GM12875 (cell line): ENCODE measurements at regions not wholly inside any gene's neighbourhood (a gene's known extent, or its start where the extent isn't known, plus 50 kb on each side); places are given as distances from the start of the nearest gene placed in this dataset.
A peak's percentile ranks its signal among the peaks of the same experiment; 100 is the strongest.

Experiments
- H3K4me3 ChIP-seq: one replicate; pipeline ENCODE4 v1.5.1; 2011; ENCODE audit warnings: low read depth, low read length, control low read depth
- TF ChIP-seq, protein P1 (sequence below): IDR thresholded peaks from 2 replicates; pipeline ENCODE4 v1.5.1; 2011; ENCODE audit warnings: low read depth, mild to moderate bottlenecking, control low read depth, inconsistent platforms, low read length, moderate library complexity, borderline replicate concordance; ENCODE audit not compliant: insufficient read depth

DNA sequence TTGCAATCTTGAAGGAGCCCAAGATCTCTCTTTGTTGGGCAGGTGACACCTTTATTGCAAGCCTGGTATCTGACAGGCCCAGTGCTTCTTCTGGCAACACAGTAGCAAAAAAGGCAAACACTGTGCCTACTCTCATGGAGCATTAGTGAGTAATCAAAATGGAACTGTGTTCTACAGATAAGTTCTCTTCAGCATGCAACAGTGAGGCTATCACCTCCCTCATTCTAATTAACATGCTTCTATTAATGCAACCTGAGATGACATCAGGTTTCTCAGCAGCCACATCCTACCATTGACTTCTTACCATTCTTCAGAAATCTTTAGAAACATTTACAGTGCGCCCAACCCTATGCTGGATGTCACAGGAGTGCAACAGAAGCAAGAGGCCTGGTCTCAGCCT lies 77.9 kb upstream of the KCNMA1 start:
- TF ChIP-seq, protein P1, sequence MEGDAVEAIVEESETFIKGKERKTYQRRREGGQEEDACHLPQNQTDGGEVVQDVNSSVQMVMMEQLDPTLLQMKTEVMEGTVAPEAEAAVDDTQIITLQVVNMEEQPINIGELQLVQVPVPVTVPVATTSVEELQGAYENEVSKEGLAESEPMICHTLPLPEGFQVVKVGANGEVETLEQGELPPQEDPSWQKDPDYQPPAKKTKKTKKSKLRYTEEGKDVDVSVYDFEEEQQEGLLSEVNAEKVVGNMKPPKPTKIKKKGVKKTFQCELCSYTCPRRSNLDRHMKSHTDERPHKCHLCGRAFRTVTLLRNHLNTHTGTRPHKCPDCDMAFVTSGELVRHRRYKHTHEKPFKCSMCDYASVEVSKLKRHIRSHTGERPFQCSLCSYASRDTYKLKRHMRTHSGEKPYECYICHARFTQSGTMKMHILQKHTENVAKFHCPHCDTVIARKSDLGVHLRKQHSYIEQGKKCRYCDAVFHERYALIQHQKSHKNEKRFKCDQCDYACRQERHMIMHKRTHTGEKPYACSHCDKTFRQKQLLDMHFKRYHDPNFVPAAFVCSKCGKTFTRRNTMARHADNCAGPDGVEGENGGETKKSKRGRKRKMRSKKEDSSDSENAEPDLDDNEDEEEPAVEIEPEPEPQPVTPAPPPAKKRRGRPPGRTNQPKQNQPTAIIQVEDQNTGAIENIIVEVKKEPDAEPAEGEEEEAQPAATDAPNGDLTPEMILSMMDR = no peak
- H3K4me3 ChIP-seq = no peak overlapping the region

DNA sequence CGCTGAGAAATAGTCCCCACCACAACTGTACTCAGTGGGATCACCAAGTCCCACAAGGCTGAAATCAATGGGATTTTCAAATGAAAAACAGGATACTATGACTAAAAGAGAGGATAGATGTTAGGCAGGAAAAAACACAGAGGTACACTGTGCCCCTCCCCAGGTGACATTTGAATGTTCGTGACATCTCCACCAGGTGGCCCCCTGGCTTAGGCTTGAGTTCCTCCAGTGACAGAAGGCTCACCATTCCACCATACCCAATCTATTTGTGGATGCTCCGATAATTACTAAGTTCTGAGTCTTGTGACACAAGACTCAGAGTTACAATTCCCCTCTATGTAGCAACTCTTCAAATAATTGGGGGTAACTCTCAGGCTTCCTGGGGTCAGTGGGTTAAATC lies 77.5 kb upstream of the KCNMA1 start:
- H3K4me3 ChIP-seq = no peak overlapping the region
- TF ChIP-seq, protein P1 = peak; percentile 56; the same call in 1 of the 2 replicates

DNA sequence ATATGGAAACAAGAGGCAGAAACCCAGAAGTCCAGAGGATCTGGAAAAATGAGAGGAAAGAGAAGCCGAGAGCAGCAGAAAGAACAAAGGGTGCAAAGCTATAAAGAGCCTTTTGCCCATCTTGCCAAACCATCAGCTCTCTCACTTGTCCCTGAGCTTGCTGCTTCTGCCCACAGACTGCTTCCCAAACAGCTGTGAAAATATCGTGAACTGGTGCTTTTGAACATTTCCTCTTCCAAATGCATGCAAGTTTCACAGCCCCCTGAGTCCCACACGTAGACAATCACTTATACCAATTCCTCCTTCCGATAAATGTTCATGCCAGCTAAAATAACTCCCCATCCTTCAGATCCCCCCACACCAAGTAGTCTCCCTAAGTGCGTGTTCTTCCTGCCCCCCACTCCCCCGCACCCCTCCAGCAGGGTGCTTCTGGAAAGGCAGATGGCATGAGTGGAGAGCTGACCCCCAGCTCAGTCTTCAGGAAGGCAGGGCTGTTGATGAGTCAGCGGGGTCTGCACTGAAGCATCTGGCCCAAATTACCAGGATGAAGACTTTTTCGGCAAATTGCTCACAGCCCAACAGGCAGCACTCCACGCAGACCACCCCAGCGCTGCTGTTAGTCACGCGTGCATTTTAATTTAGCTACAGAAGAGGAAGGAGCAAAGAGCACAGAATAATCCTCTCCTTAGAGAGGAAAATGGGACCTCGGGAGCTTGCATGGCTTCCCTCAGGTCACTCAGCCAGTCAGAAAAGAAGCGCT lies 76.1 kb upstream of the KCNMA1 start:
- no peak overlapping the region for H3K4me3 ChIP-seq
- TF ChIP-seq, protein P1 = no peak

DNA sequence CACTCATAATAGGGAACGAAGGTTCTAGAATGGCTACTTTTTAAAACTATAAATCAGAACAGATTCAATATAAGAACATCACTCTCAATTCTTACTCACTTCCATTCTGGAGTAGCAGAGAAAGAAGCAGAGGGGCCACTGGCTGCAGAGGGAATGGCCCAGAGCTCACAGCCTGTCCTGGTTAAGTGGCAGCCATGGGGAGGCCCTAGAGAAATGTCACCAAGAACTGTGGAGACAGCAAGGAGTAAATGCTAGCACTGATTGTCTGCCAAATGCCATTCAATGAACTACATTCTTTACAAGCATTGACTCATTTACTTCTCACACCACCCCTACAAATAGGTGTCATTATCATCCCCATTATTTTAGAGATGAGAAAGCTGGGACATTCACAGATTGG lies 74.6 kb upstream of the KCNMA1 start:
- no peak overlapping the region for H3K4me3 ChIP-seq
- TF ChIP-seq, protein P1 = no peak

DNA sequence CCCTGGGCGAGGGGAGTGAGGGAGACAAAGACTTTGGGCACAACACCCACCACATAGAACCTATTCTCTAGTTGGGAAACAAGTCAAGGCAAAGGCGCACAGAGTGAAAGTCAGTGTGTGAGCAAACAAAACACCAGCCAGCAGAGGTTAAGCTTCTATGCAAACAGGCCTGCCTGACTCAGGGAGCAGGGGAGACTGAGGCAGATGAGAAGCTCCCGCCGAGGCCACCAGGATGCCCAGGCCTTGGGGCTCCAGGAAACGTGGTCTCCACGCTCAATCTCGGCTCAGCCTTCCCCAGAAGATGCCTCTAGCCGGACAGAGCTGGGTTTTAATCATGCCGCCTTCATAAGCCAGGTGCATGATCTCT lies 74.1 kb upstream of the KCNMA1 start:
- no peak overlapping the region for H3K4me3 ChIP-seq
- TF ChIP-seq, protein P1 = no peak

DNA sequence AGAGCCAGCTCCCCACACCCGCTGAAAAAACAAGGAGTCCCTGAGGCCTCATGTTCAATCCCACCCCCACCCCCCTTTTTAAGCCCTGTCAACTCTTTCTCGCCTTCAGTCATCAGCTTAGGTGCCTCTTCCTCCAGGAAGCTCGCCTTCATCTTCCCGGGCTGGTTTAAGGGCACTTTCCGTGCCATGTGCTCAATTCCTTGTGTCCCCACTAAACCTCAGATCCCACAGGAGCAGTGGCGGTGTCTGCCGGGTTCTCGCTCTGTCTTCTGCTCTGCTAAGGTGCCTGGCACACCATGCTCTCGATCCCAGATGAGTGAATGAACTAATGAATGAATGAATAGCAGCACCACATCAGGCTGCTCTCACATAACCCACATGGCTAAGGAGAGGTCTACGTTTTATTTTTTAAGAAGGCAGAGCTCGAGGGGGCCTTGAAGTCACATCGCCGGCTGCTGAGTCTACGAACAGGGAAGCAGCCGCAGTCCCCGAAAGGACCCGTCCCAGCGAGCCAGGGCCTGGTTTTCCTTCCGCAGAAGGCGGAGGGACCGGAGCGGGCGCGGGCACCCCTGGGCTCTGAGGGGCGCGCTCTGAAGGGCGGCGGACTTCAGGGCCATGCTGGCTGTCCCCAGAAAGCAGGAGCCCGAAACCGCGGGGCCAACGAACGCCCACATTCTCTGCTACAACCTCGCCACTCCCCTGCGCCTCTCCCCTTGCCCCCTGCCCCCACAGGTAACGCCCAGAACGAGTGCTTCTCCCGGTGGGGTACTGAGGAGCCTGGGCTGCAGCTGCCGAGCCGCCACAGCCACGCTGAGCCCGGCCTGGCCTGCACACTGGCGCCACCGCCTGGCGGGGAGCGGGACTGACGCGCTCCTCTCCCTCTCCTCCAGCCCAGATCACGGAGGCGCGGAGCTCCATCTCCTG lies 73.4 kb upstream of the KCNMA1 start:
- peak overlapping the region; percentile 29 for H3K4me3 ChIP-seq

More for the DNA sequence above, 73.4 kb upstream of the KCNMA1 start:
- TF ChIP-seq, protein P1 = peak; percentile 99
